HepG2 (cell line): ENCODE measurements at regions not wholly inside any gene's neighbourhood (a gene's known extent, or its start where the extent isn't known, plus 50 kb on each side); places are given as distances from the start of the nearest gene placed in this dataset.

ENCODE experiments used
- BCL6 ChIP-seq: IDR thresholded peaks from 2 replicates; pipeline ENCODE4 v1.6.1; 2016; ENCODE audit warnings: missing genetic modification reagents, missing compliant biosample characterization
- HMGA1 ChIP-seq: sonication (generic); formaldehyde crosslinking; conservative IDR thresholded peaks from 2 replicates; pipeline ENCODE4 v1.4.0; 2020; ENCODE audit warnings: missing genetic modification reagents
- NFAT5 ChIP-seq: sonication (generic); formaldehyde crosslinking; IDR thresholded peaks from 2 replicates; pipeline ENCODE4 v1.4.0; 2020; ENCODE audit warnings: missing genetic modification reagents
- NPAS2 ChIP-seq: sonication (generic); formaldehyde crosslinking; IDR thresholded peaks from 2 replicates; pipeline ENCODE4 v1.8.0; 2022; ENCODE audit warnings: mild to moderate bottlenecking, missing genetic modification reagents, borderline replicate concordance
- PAX8 ChIP-seq: sonication (generic); formaldehyde crosslinking; IDR thresholded peaks from 2 replicates; pipeline ENCODE4 v1.8.0; 2022; ENCODE audit warnings: mild to moderate bottlenecking, missing genetic modification reagents, borderline replicate concordance
- POGK ChIP-seq: sonication (generic); formaldehyde crosslinking; conservative IDR thresholded peaks from 2 replicates; pipeline ENCODE4 v1.8.0; 2022; ENCODE audit warnings: mild to moderate bottlenecking, moderate library complexity, missing genetic modification reagents
- POLR2A ChIP-seq, 2 experiments: IDR thresholded peaks; 2 replicates each; pipeline ENCODE4 v1.6.1; 2011; ENCODE audit warnings: low read depth in 2 of 2, low read length in 2 of 2, mild to moderate bottlenecking in 1 of 2, moderate library complexity in 1 of 2; ENCODE audit not compliant: insufficient read depth in 1 of 2
- POLR2AphosphoS5 ChIP-seq: IDR thresholded peaks from 2 replicates; pipeline ENCODE4 v1.6.1; 2012; ENCODE audit warnings: low read depth, low read length
- SAFB2 ChIP-seq: sonication (generic); formaldehyde crosslinking; IDR thresholded peaks from 2 replicates; pipeline ENCODE4 v1.5.1; 2020; ENCODE audit warnings: missing genetic modification reagents, low read depth, mild to moderate bottlenecking, borderline replicate concordance
- SIX4 ChIP-seq: sonication (generic); formaldehyde crosslinking; IDR thresholded peaks from 2 replicates; pipeline ENCODE4 v1.4.0; 2020; ENCODE audit warnings: missing genetic modification reagents
- SMYD3 ChIP-seq: sonication (generic); formaldehyde crosslinking; IDR thresholded peaks from 2 replicates; pipeline ENCODE4 v1.8.1; 2023; ENCODE audit warnings: mild to moderate bottlenecking, missing genetic modification reagents
- ZKSCAN1 ChIP-seq: fragments of 150-350 bp; IDR thresholded peaks from 2 replicates; pipeline ENCODE4 v1.6.1; 2014; ENCODE audit warnings: low read length
- ZNF501 ChIP-seq: sonication (generic); formaldehyde crosslinking; IDR thresholded peaks from 2 replicates; pipeline ENCODE4 v1.5.1; 2020; ENCODE audit warnings: mild to moderate bottlenecking, moderate library complexity, missing genetic modification reagents

- TF ChIP-seq ZKSCAN1 (no peak), NFAT5 (CRISPR knock-in tag) (no peak), HMGA1 (CRISPR knock-in tag) (no peak), SIX4 (no peak), POLR2AphosphoS5 (no peak), POLR2A (IDR thresholded peaks at IDR 0.05; ENCODE audit: insufficient read depth in 1 of 2, low read depth in 2 of 2, low read length in 2 of 2) (no peak), ZNF501 (CRISPR knock-in tag) (no peak), BCL6 (CRISPR knock-in tag) (no peak), SMYD3 (no peak), POGK (no peak), NPAS2 (CRISPR knock-in tag) (no peak), PAX8 (CRISPR knock-in tag) (no peak), SAFB2 (CRISPR knock-in tag) (no peak)
Observed at GRCh38 chr4:130722361-130722760, 1626.4 kb downstream of the C4orf33 start.
